ENCODE measurements at regions not wholly inside any gene's neighbourhood (a gene's known extent, or its start where the extent isn't known, plus 50 kb on each side); places are given as distances from the start of the nearest gene placed in this dataset.
"Not testable (repeated sequence)": the region's sequence is repeated elsewhere in the genome, so short reads cannot be mapped to it uniquely, and the experiment has no call there.

- Histone ChIP-seq H2AFZ (ENCODE audit: low read length, unreplicated experiment) (no peak overlapping the region), H3K79me2 (ENCODE audit: control insufficient read depth, insufficient read depth, low read length, unreplicated experiment) (no peaks in the 10 kb centered on the region), H3K4me1 (ENCODE audit: control insufficient read depth, insufficient read depth, low read length, unreplicated experiment) (peaks cover 16% of the 10 kb centered on the region), H3K27me3 (ENCODE audit: insufficient read depth, low read length) (no peaks in the 10 kb centered on the region), H3K36me3 (ENCODE audit: insufficient read depth, low read length) (no peaks in the 10 kb centered on the region), H3K4me3 (ENCODE audit: low read depth, low read length) (no peak overlapping the region), H3K27ac (ENCODE audit: low read depth, low read length) (no peak overlapping the region)
Observed at GRCh38 chr20:4635781-4636180, 50.5 kb upstream of the PRNP start.

GRCh38 chr20:4635342-4635741, 50.9 kb upstream of the PRNP start:
- H3K27ac ChIP-seq (ENCODE audit: low read depth, low read length): no peak overlapping the region

GRCh38 chr20:4633780-4634179, 52.5 kb upstream of the PRNP start:
- peaks cover 16% of the 10 kb centered on the region for H3K4me1 ChIP-seq (ENCODE audit: control insufficient read depth, insufficient read depth, low read length, unreplicated experiment)
- H3K79me2 ChIP-seq (ENCODE audit: control insufficient read depth, insufficient read depth, low read length, unreplicated experiment): no peaks in the 10 kb centered on the region
- no peaks in the 10 kb centered on the region for H3K36me3 ChIP-seq (ENCODE audit: insufficient read depth, low read length)
- no peaks in the 10 kb centered on the region for H3K27me3 ChIP-seq (ENCODE audit: insufficient read depth, low read length)
- peak overlapping the region; percentile 17; the same call in 1 of the 2 replicates for H3K4me3 ChIP-seq (ENCODE audit: low read depth, low read length)
- H2AFZ ChIP-seq (ENCODE audit: low read length, unreplicated experiment): no peak overlapping the region
- peak overlapping the region; percentile 62 for H3K27ac ChIP-seq (ENCODE audit: low read depth, low read length)

More at GRCh38 chr20:4635342-4635741, 50.9 kb upstream of the PRNP start:
- H3K36me3 ChIP-seq (ENCODE audit: insufficient read depth, low read length): no peaks in the 10 kb centered on the region
- H2AFZ ChIP-seq (ENCODE audit: low read length, unreplicated experiment): no peak overlapping the region
- no peaks in the 10 kb centered on the region for H3K79me2 ChIP-seq (ENCODE audit: control insufficient read depth, insufficient read depth, low read length, unreplicated experiment)
- no peak overlapping the region for H3K4me3 ChIP-seq (ENCODE audit: low read depth, low read length)
- peaks cover 16% of the 10 kb centered on the region for H3K4me1 ChIP-seq (ENCODE audit: control insufficient read depth, insufficient read depth, low read length, unreplicated experiment)
- H3K27me3 ChIP-seq (ENCODE audit: insufficient read depth, low read length): no peaks in the 10 kb centered on the region

- H3K27ac ChIP-seq (ENCODE audit: low read depth, low read length): peak overlapping the region; percentile 62
- no peak overlapping the region for H2AFZ ChIP-seq (ENCODE audit: low read length, unreplicated experiment)
- H3K4me1 ChIP-seq (ENCODE audit: control insufficient read depth, insufficient read depth, low read length, unreplicated experiment): peaks cover 16% of the 10 kb centered on the region
- H3K36me3 ChIP-seq (ENCODE audit: insufficient read depth, low read length): no peaks in the 10 kb centered on the region
- no peaks in the 10 kb centered on the region for H3K27me3 ChIP-seq (ENCODE audit: insufficient read depth, low read length)
- H3K79me2 ChIP-seq (ENCODE audit: control insufficient read depth, insufficient read depth, low read length, unreplicated experiment): no peaks in the 10 kb centered on the region
- peak overlapping the region; percentile 17; the same call in 1 of the 2 replicates for H3K4me3 ChIP-seq (ENCODE audit: low read depth, low read length)
Observed at GRCh38 chr20:4633379-4633778, 52.9 kb upstream of the PRNP start.

GRCh38 chr20:4632876-4633275, 53.4 kb upstream of the PRNP start:
- Histone ChIP-seq H3K4me3 (ENCODE audit: low read depth, low read length) (no peak overlapping the region), H3K27ac (ENCODE audit: low read depth, low read length) (peak overlapping the region; percentile 62), H2AFZ (ENCODE audit: low read length, unreplicated experiment) (no peak overlapping the region), H3K36me3 (ENCODE audit: insufficient read depth, low read length) (no peaks in the 10 kb centered on the region), H3K4me1 (ENCODE audit: control insufficient read depth, insufficient read depth, low read length, unreplicated experiment) (peaks cover 16% of the 10 kb centered on the region), H3K27me3 (ENCODE audit: insufficient read depth, low read length) (no peaks in the 10 kb centered on the region), H3K79me2 (ENCODE audit: control insufficient read depth, insufficient read depth, low read length, unreplicated experiment) (no peaks in the 10 kb centered on the region)

DNA sequence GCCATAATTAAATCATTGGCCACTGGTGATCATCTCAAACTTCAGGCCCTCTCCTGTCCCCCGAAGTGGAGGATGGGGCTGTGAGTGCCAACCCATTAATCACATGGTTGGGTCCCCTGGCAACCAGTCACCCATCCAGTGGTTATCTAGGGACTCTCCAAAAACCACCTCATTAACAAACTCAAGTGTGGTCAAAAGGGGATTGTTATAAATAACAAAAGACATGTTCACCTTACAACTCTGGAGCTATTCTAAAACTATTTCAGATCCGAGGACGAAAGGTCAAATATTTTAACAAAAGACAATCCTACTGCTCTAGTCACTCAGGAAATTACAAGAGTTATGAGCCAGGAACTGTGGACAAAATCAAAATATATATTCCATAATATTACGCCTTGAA, 60.0 kb upstream of the PRNP start:
- Histone ChIP-seq H3K27me3 (ENCODE audit: insufficient read depth, low read length) (0 out of 2 replicates have a peak, but pooled peaks cover 3% of the 10 kb centered on the region), H3K4me3 (ENCODE audit: low read depth, low read length) (no peak overlapping the region), H3K4me1 (ENCODE audit: control insufficient read depth, insufficient read depth, low read length, unreplicated experiment) (no peaks in the 10 kb centered on the region), H2AFZ (ENCODE audit: low read length, unreplicated experiment) (no peak overlapping the region), H3K36me3 (ENCODE audit: insufficient read depth, low read length) (no peaks in the 10 kb centered on the region), H3K27ac (ENCODE audit: low read depth, low read length) (no peak overlapping the region; the same call in 1 of the 2 replicates), H3K79me2 (ENCODE audit: control insufficient read depth, insufficient read depth, low read length, unreplicated experiment) (no peaks in the 10 kb centered on the region)

- no peaks in the 10 kb centered on the region for H3K36me3 ChIP-seq (ENCODE audit: insufficient read depth, low read length)
- no peaks in the 10 kb centered on the region for H3K79me2 ChIP-seq (ENCODE audit: control insufficient read depth, insufficient read depth, low read length, unreplicated experiment)
- H3K27ac ChIP-seq (ENCODE audit: low read depth, low read length): no peak overlapping the region; the same call in 1 of the 2 replicates
- no peak overlapping the region for H3K4me3 ChIP-seq (ENCODE audit: low read depth, low read length)
- no peak overlapping the region for H2AFZ ChIP-seq (ENCODE audit: low read length, unreplicated experiment)
- no peaks in the 10 kb centered on the region for H3K4me1 ChIP-seq (ENCODE audit: control insufficient read depth, insufficient read depth, low read length, unreplicated experiment)
- H3K27me3 ChIP-seq (ENCODE audit: insufficient read depth, low read length): 0 out of 2 replicates have a peak, but pooled peaks cover 3% of the 10 kb centered on the region
Observed at GRCh38 chr20:4625687-4626086, 60.6 kb upstream of the PRNP start.

DNA sequence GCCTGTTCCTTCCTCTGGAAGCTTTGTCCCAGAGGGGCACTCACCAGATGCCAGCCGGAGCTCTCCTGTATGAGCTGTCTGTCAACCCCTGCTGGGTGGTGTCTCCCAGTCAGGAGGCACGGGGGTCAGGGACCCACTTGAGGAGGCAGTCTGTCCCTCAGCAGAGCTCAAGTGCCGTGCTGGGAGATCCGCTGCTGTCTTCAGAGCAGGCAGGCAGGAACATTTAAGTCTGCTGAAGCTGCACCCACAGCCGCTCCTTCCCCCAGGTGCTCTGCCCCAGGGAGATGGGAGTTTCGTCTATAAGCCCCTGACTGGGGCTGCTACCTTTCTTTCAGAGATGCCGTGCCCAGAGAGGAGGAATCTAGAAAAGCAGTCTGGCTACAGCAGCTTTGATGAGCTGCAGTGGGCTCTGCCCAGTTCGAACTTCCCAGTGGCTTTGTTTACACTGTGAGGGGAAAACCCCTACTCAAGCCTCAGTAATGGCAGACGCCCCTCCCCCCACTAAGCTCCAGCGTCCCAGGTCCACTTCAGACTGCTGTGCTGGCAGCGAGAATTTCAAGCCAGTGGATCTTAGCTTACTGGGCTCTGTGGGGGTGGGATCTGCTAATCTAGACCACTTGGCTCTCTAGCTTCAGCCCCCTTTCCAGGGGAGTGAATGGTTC, 61.5 kb upstream of the PRNP start:
- not testable (repeated sequence) for H3K36me3 ChIP-seq (ENCODE audit: insufficient read depth, low read length); H3K27ac ChIP-seq (ENCODE audit: low read depth, low read length); H3K4me1 ChIP-seq (ENCODE audit: control insufficient read depth, insufficient read depth, low read length, unreplicated experiment); H2AFZ ChIP-seq (ENCODE audit: low read length, unreplicated experiment); H3K79me2 ChIP-seq (ENCODE audit: control insufficient read depth, insufficient read depth, low read length, unreplicated experiment); H3K27me3 ChIP-seq (ENCODE audit: insufficient read depth, low read length); H3K4me3 ChIP-seq (ENCODE audit: low read depth, low read length)

GRCh38 chr20:4619144-4619543, 67.1 kb upstream of the PRNP start:
- not testable (repeated sequence) for H2AFZ ChIP-seq (ENCODE audit: low read length, unreplicated experiment); H3K79me2 ChIP-seq (ENCODE audit: control insufficient read depth, insufficient read depth, low read length, unreplicated experiment); H3K36me3 ChIP-seq (ENCODE audit: insufficient read depth, low read length); H3K4me3 ChIP-seq (ENCODE audit: low read depth, low read length); H3K27me3 ChIP-seq (ENCODE audit: insufficient read depth, low read length); H3K27ac ChIP-seq (ENCODE audit: low read depth, low read length); H3K4me1 ChIP-seq (ENCODE audit: control insufficient read depth, insufficient read depth, low read length, unreplicated experiment)

- no peaks in the 10 kb centered on the region for H3K36me3 ChIP-seq (ENCODE audit: insufficient read depth, low read length)
- H2AFZ ChIP-seq (ENCODE audit: low read length, unreplicated experiment): no peak overlapping the region
- no peak overlapping the region for H3K27ac ChIP-seq (ENCODE audit: low read depth, low read length)
- H3K27me3 ChIP-seq (ENCODE audit: insufficient read depth, low read length): 0 out of 2 replicates have a peak, but pooled peaks cover 3% of the 10 kb centered on the region
- no peak overlapping the region for H3K4me3 ChIP-seq (ENCODE audit: low read depth, low read length)
- peaks cover 4% of the 10 kb centered on the region for H3K4me1 ChIP-seq (ENCODE audit: control insufficient read depth, insufficient read depth, low read length, unreplicated experiment)
- no peaks in the 10 kb centered on the region for H3K79me2 ChIP-seq (ENCODE audit: control insufficient read depth, insufficient read depth, low read length, unreplicated experiment)
Observed at GRCh38 chr20:4617484-4617883, 68.8 kb upstream of the PRNP start.

DNA sequence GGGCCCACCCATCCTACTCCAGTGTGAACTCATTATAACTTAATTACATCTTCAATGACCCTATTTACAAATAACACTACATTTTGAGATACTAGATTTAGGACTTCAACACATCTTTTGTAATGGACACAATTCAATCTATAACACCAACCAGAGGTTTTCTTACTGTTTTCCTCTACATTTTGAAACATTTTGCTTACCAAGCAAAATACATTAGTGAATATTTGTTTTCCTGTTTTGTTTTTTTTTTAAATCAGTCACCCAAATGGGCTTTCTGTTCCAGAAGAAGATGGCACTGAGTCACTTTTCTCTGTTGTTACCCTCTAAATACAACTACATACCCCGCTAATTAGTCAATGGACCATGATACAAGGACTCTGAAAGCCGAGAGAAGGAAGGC, 69.2 kb upstream of the PRNP start:
- Histone ChIP-seq H3K36me3 (ENCODE audit: insufficient read depth, low read length) (no peaks in the 10 kb centered on the region), H3K4me3 (ENCODE audit: low read depth, low read length) (no peak overlapping the region), H3K27ac (ENCODE audit: low read depth, low read length) (no peak overlapping the region), H3K79me2 (ENCODE audit: control insufficient read depth, insufficient read depth, low read length, unreplicated experiment) (no peaks in the 10 kb centered on the region), H3K27me3 (ENCODE audit: insufficient read depth, low read length) (0 out of 2 replicates have a peak, but pooled peaks cover under 1% of the 10 kb centered on the region), H3K4me1 (ENCODE audit: control insufficient read depth, insufficient read depth, low read length, unreplicated experiment) (peaks cover 4% of the 10 kb centered on the region), H2AFZ (ENCODE audit: low read length, unreplicated experiment) (no peak overlapping the region)

All from ACC112 (cell line).